GM10248 (cell line): ENCODE measurements at regions not wholly inside any gene's neighbourhood (a gene's known extent, or its start where the extent isn't known, plus 50 kb on each side); places are given as distances from the start of the nearest gene placed in this dataset.

Source experiments
- CTCF ChIA-PET: fragments of 300-600 bp; sonication (Branson Sonifier 250); formaldehyde crosslinking; extraction: SDS; loops from one replicate; lab custom pipeline; 2021; ENCODE audit warnings: antibody characterized with exemption; lab: Yijun Ruan, JAX
- POLR2A ChIA-PET: fragments of 350-650 bp; sonication (Branson Sonifier 250); formaldehyde crosslinking; extraction: SDS; loops from one replicate; lab custom pipeline; 2020; ENCODE audit warnings: antibody characterized with exemption; lab: Yijun Ruan, JAX
- DNase-seq: peaks from one replicate; pipeline ENCODE4 v3.0.0; 2012; ENCODE audit errors: extremely low spot score
- TF ChIP-seq, protein P1 (sequence below): IDR thresholded peaks from 2 replicates; pipeline ENCODE4 v1.5.1; 2012; ENCODE audit warnings: mild to moderate bottlenecking, low read depth; ENCODE audit errors: extremely low read depth, missing control alignments, control extremely low read depth

DNA sequence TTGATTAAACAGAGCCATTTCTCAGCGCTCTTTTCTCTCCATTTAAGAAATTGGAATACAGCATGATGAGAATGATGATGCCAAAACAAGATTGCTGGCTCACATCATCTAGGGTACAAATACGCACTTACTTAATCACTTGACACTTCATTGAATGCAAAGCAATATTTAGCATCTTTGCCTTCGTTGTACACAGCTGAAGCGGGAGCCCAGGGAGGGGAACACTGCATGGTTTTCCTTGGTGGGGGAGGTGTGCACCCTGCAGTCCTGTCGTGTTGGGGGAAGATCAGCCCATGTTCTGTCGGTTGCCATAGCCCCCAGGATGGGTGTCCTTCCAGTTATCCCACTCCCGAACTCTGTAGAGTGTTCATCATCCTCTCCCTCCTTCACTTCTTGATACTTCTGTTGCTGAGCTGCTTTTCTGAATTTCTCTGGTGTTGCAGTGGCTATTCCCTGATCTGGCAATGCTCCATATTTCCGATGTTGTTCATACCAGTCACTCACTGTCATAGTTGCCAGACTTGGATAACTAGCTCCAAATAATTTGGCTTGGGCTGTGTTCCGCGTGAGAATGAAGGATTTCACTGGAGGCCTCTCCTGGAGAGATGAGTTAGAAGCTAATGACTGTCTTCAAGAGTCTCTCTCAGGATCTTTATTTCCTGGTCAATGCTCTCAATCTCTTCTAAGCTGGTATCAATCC is 50.1 kb upstream of the DYNC1LI1 start:
- TF ChIP-seq, protein P1, sequence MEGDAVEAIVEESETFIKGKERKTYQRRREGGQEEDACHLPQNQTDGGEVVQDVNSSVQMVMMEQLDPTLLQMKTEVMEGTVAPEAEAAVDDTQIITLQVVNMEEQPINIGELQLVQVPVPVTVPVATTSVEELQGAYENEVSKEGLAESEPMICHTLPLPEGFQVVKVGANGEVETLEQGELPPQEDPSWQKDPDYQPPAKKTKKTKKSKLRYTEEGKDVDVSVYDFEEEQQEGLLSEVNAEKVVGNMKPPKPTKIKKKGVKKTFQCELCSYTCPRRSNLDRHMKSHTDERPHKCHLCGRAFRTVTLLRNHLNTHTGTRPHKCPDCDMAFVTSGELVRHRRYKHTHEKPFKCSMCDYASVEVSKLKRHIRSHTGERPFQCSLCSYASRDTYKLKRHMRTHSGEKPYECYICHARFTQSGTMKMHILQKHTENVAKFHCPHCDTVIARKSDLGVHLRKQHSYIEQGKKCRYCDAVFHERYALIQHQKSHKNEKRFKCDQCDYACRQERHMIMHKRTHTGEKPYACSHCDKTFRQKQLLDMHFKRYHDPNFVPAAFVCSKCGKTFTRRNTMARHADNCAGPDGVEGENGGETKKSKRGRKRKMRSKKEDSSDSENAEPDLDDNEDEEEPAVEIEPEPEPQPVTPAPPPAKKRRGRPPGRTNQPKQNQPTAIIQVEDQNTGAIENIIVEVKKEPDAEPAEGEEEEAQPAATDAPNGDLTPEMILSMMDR: no peak
- DNase-seq: no peak
- ChIA-PET CTCF (interaction anchor here (1.5 kb wide), 1 partner anchor 153 kb away, joined by 3 read pairs; no protein-coding TSS in a partner anchor), POLR2A (no interaction called here)
